Neuron (in vitro differentiated cells): ENCODE measurements at regions not wholly inside any gene's neighbourhood (a gene's known extent, or its start where the extent isn't known, plus 50 kb on each side); places are given as distances from the start of the nearest gene placed in this dataset.
"Not testable (repeated sequence)": the region's sequence is repeated elsewhere in the genome, so short reads cannot be mapped to it uniquely, and the experiment has no call there.

ENCODE experiments used
- H2AFZ ChIP-seq: one replicate; pipeline ENCODE4 v1.6.1; 2013; ENCODE audit warnings: low read depth, mild to moderate bottlenecking, inconsistent platforms, low read length, moderate library complexity
- H3K27me3 ChIP-seq: one replicate; pipeline ENCODE4 v1.6.1; 2013; ENCODE audit warnings: low read length; ENCODE audit not compliant: insufficient read depth
- H3K36me3 ChIP-seq: one replicate; pipeline ENCODE4 v1.6.1; 2013; ENCODE audit warnings: low read length; ENCODE audit not compliant: insufficient read depth
- H3K4me1 ChIP-seq: one replicate; pipeline ENCODE4 v1.6.1; 2013; ENCODE audit warnings: low read length; ENCODE audit not compliant: insufficient read depth
- H3K4me3 ChIP-seq: 2 replicates; pipeline ENCODE4 v1.5.1; 2013; ENCODE audit warnings: mild to moderate bottlenecking, low read length, moderate library complexity
- H3K9me3 ChIP-seq: one replicate; pipeline ENCODE4 v1.6.1; 2013; ENCODE audit warnings: low read length

GRCh38 chr4:36568575-36568974, 287.2 kb downstream of the DTHD1 start:
- H3K4me3 ChIP-seq: no peak overlapping the region
- no peak overlapping the region for H2AFZ ChIP-seq
- no peaks in the 10 kb centered on the region for H3K4me1 ChIP-seq
- no peaks in the 10 kb centered on the region for H3K9me3 ChIP-seq
- H3K36me3 ChIP-seq: no peaks in the 10 kb centered on the region
- H3K27me3 ChIP-seq: no peaks in the 10 kb centered on the region

GRCh38 chr4:36573441-36573840, 292.0 kb downstream of the DTHD1 start:
- Histone ChIP-seq H3K27me3 (no peaks in the 10 kb centered on the region), H3K4me1 (no peaks in the 10 kb centered on the region), H3K36me3 (no peaks in the 10 kb centered on the region), H2AFZ (no peak overlapping the region), H3K9me3 (no peaks in the 10 kb centered on the region), H3K4me3 (no peak overlapping the region)

- Histone ChIP-seq H3K36me3 (no peaks in the 10 kb centered on the region), H3K9me3 (no peaks in the 10 kb centered on the region), H3K4me3 (no peak overlapping the region), H2AFZ (no peak overlapping the region), H3K4me1 (no peaks in the 10 kb centered on the region), H3K27me3 (no peaks in the 10 kb centered on the region)
Observed at GRCh38 chr4:36574816-36575215, 293.4 kb downstream of the DTHD1 start.

- H3K36me3 ChIP-seq: no peaks in the 10 kb centered on the region
- H2AFZ ChIP-seq: no peak overlapping the region
- H3K4me1 ChIP-seq: no peaks in the 10 kb centered on the region
- no peaks in the 10 kb centered on the region for H3K9me3 ChIP-seq
- H3K27me3 ChIP-seq: no peaks in the 10 kb centered on the region
- H3K4me3 ChIP-seq: no peak overlapping the region
Observed at GRCh38 chr4:36582198-36582597, 300.8 kb downstream of the DTHD1 start.

GRCh38 chr4:36587909-36588472, 306.6 kb downstream of the DTHD1 start:
- H3K4me3 ChIP-seq: no peak overlapping the region
- H3K27me3 ChIP-seq: no peaks in the 10 kb centered on the region
- no peak overlapping the region for H2AFZ ChIP-seq
- no peaks in the 10 kb centered on the region for H3K4me1 ChIP-seq
- no peaks in the 10 kb centered on the region for H3K36me3 ChIP-seq
- no peaks in the 10 kb centered on the region for H3K9me3 ChIP-seq

GRCh38 chr4:36590343-36590742, 308.9 kb downstream of the DTHD1 start:
- Histone ChIP-seq H3K27me3 (no peaks in the 10 kb centered on the region), H3K9me3 (no peaks in the 10 kb centered on the region), H3K4me1 (no peaks in the 10 kb centered on the region), H2AFZ (no peak overlapping the region), H3K4me3 (no peak overlapping the region), H3K36me3 (no peaks in the 10 kb centered on the region)

GRCh38 chr4:36601864-36602495, 320.6 kb downstream of the DTHD1 start:
- Histone ChIP-seq H3K4me3 (no peak overlapping the region), H3K27me3 (no peaks in the 10 kb centered on the region), H2AFZ (no peak overlapping the region), H3K9me3 (no peaks in the 10 kb centered on the region), H3K36me3 (no peaks in the 10 kb centered on the region), H3K4me1 (no peaks in the 10 kb centered on the region)

GRCh38 chr4:36609661-36610060, 328.2 kb downstream of the DTHD1 start:
- Histone ChIP-seq H2AFZ (no peak overlapping the region), H3K9me3 (no peaks in the 10 kb centered on the region), H3K36me3 (no peaks in the 10 kb centered on the region), H3K4me3 (no peak overlapping the region), H3K27me3 (no peaks in the 10 kb centered on the region), H3K4me1 (no peaks in the 10 kb centered on the region)

GRCh38 chr4:36610628-36611027, 329.2 kb downstream of the DTHD1 start:
- H2AFZ ChIP-seq: no peak overlapping the region
- H3K4me3 ChIP-seq: no peak overlapping the region
- no peaks in the 10 kb centered on the region for H3K4me1 ChIP-seq
- H3K36me3 ChIP-seq: no peaks in the 10 kb centered on the region
- no peaks in the 10 kb centered on the region for H3K9me3 ChIP-seq
- no peaks in the 10 kb centered on the region for H3K27me3 ChIP-seq

- H3K27me3 ChIP-seq, H3K9me3 ChIP-seq, H3K36me3 ChIP-seq, H3K4me3 ChIP-seq, H3K4me1 ChIP-seq, H2AFZ ChIP-seq: not testable (repeated sequence)
Observed at GRCh38 chr4:36613142-36613541, 331.7 kb downstream of the DTHD1 start.

GRCh38 chr4:36614011-36614410, 332.6 kb downstream of the DTHD1 start:
- Histone ChIP-seq H3K4me1 (no peaks in the 10 kb centered on the region), H3K4me3 (no peak overlapping the region), H3K27me3 (no peaks in the 10 kb centered on the region), H3K9me3 (no peaks in the 10 kb centered on the region), H2AFZ (no peak overlapping the region), H3K36me3 (no peaks in the 10 kb centered on the region)

GRCh38 chr4:36618102-36618501, 336.7 kb downstream of the DTHD1 start:
- Histone ChIP-seq H3K36me3 (no peaks in the 10 kb centered on the region), H3K4me1 (no peaks in the 10 kb centered on the region), H2AFZ (no peak overlapping the region), H3K9me3 (no peaks in the 10 kb centered on the region), H3K27me3 (no peaks in the 10 kb centered on the region), H3K4me3 (no peak overlapping the region)

GRCh38 chr4:36624030-36624429, 342.6 kb downstream of the DTHD1 start:
- no peak overlapping the region for H2AFZ ChIP-seq
- no peaks in the 10 kb centered on the region for H3K9me3 ChIP-seq
- H3K4me1 ChIP-seq: no peaks in the 10 kb centered on the region
- no peaks in the 10 kb centered on the region for H3K36me3 ChIP-seq
- no peak overlapping the region for H3K4me3 ChIP-seq
- H3K27me3 ChIP-seq: no peaks in the 10 kb centered on the region

GRCh38 chr4:36638273-36638811, 356.9 kb downstream of the DTHD1 start:
- H3K4me3 ChIP-seq: no peak overlapping the region
- no peaks in the 10 kb centered on the region for H3K36me3 ChIP-seq
- no peaks in the 10 kb centered on the region for H3K9me3 ChIP-seq
- H3K4me1 ChIP-seq: no peaks in the 10 kb centered on the region
- H3K27me3 ChIP-seq: no peaks in the 10 kb centered on the region
- no peak overlapping the region for H2AFZ ChIP-seq
